Lower leg skin (tissue), 4 donors: ENCODE measurements at regions not wholly inside any gene's neighbourhood (a gene's known extent, or its start where the extent isn't known, plus 50 kb on each side); places are given as distances from the start of the nearest gene placed in this dataset.

Experiments
- DNase-seq, 2 donors: peaks; one replicate each; pipeline ENCODE4 v3.0.0-alpha.2; 2019; ENCODE audit warnings: low spot score in 2 of 2
- H3K4me3 ChIP-seq: fragments of 200-600 bp; sonication (generic); 2 replicates; pipeline ENCODE4 v1.5.1; 2017; ENCODE audit warnings: mild to moderate bottlenecking, low read depth; ENCODE audit not compliant: poor library complexity, severe bottlenecking
- POLR2A ChIP-seq, 2 donors: fragments of 450-650 bp; IDR thresholded peaks; one replicate each; pipeline ENCODE4 v1.6.1; 2016 to 2017; ENCODE audit warnings: antibody characterized with exemption in 2 of 2, mild to moderate bottlenecking in 1 of 2, moderate library complexity in 1 of 2
- WGBS, 2 donors: methylation state at CpG; one replicate each; pipeline ENCODE4 v1.1.5; 2018; 5-methylcytosine and 5-hydroxymethylcytosine counted together
- intact Hi-C: fragments of 100-400 bp; cut with DNase I; formaldehyde crosslinking; loops from one replicate; pipeline ENCODE4 v1.15.0; 2023; ENCODE audit warnings: low total_unique reads
- TF ChIP-seq, protein P1 (sequence below), 3 donors: fragments of 450-650 bp; IDR thresholded peaks; one replicate each; pipeline ENCODE4 v1.5.1; 2016; ENCODE audit warnings: antibody characterized with exemption in 3 of 3, mild to moderate bottlenecking in 3 of 3, moderate library complexity in 2 of 3

DNA sequence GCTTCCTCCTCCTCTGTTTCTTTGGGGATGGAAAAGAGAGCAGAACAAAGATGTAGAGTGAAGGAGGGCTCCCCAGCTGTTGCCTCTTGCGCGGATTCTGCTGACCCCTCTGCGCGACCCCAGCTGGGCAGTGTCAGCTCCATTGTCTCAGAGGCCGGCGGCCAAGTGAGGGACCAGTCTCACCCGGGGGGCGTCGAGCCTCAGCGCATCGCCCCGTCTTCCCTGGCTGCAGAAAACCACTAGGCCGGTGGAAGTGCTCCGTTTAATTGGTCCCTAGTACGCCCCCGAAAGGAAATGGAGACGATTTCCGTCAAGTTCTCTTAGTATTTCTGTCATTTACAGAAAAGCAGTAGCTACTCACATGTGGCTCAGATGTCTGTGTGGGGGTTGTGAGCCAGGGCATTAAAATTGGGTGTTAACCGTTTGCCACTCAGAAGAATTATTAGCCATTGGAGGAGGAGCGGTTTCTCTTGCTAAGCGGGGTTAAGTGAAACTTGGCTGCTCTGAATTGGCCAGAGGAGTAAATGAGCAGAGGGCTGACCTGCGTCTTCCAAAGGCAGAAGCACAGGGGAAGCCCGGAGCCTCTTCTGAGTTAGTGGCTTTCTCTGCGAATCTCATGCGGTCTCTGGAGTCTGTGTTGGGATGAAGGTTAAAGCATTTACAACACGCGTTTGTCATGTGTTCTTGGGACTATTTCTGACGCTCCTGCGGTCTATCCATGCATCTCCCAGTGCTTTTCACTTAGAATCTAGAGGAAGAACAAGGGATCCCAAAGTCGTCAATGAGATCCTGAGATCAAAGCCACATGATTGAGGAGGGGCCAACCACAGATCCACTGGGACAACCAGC, 132.8 kb upstream of the MYO16 start:
- TF ChIP-seq, protein P1, sequence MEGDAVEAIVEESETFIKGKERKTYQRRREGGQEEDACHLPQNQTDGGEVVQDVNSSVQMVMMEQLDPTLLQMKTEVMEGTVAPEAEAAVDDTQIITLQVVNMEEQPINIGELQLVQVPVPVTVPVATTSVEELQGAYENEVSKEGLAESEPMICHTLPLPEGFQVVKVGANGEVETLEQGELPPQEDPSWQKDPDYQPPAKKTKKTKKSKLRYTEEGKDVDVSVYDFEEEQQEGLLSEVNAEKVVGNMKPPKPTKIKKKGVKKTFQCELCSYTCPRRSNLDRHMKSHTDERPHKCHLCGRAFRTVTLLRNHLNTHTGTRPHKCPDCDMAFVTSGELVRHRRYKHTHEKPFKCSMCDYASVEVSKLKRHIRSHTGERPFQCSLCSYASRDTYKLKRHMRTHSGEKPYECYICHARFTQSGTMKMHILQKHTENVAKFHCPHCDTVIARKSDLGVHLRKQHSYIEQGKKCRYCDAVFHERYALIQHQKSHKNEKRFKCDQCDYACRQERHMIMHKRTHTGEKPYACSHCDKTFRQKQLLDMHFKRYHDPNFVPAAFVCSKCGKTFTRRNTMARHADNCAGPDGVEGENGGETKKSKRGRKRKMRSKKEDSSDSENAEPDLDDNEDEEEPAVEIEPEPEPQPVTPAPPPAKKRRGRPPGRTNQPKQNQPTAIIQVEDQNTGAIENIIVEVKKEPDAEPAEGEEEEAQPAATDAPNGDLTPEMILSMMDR (IDR thresholded peaks at IDR 0.05), result no peak
- no peak for TF ChIP-seq POLR2A (IDR thresholded peaks at IDR 0.05)
- H3K4me3 ChIP-seq, result no peak overlapping the region
- intact Hi-C loops, result no loop called here
- 4 to 6% methylated on average over 28 to 30 of the region's 30 CpGs for WGBS, 2 donors
- no peak for DNase-seq

DNA sequence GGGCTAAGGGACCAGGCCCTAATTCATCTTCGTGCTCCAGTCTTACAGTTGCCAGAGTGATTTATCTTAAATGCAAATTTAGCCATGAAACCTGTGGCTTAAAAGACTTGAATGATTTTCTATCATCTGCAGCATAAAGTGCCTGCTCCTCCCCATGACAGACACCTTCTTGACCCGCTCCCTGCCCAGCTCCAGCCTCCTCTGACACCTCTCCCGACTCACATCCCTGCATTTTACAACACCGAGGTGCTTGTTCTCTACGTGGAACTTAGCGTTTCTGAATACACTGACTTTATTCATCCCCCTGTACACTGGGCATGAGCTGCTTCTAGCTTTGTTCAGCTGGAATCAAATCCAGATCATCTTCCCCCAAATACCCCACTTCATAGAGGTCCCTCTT, 128.7 kb upstream of the MYO16 start:
- intact Hi-C loops, result no loop called here
- DNase-seq, result no peak
- WGBS, 2 donors, result 61 to 63% methylated on average over 6 of the region's 6 CpGs
- no peak for TF ChIP-seq POLR2A (IDR thresholded peaks at IDR 0.05)
- TF ChIP-seq, protein P1 (IDR thresholded peaks at IDR 0.05), result no peak
- H3K4me3 ChIP-seq, result no peak overlapping the region

DNA sequence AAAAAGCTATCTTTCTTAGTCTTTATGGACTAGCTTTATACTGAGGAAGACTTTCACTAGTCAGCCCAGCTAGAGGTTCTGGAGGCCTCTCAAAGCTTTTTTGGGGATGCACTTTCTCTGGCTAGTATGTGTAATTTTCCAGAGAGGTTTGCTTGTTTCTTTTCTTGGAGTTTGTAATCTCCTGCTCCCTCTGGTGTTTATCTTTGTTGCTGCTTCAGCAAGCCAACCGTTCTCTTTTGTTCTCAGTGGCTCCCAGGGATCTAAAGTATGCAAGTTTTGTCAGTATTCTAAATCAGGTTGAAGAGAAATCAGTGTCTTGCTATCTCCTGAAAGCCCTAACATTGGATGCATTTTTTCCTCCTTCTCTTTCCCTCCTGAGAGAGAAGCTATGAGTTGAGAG, 121.1 kb upstream of the MYO16 start:
- no peak for TF ChIP-seq POLR2A (IDR thresholded peaks at IDR 0.05)
- TF ChIP-seq, protein P1 (IDR thresholded peaks at IDR 0.05), result no peak
- no peak for DNase-seq
- no peak overlapping the region for H3K4me3 ChIP-seq
- WGBS, 2 donors, result 10 to 12% methylated on average over 1 of the region's 1 CpG
- intact Hi-C loops, result loop anchor here (5.0 kb wide), 1 partner anchor 699 kb away; no protein-coding TSS in a partner anchor

DNA sequence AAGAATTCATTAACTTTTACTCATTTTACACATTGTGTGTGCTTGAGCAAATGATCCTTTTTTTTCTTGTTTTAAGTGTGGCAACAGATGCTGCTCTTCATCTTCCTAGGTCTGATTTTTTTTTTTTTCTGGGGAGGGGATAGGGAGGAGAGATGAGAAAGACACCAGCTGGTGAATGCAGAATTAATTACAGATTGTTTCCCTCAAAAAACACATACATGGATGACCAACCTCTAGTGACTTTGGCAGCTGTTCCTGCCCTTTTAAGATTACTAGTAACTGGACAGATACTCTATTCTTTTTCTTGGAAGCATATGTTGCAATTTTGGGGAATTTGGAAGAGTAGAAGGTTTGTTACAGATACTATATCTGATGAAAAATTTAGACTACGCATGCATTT, 103.6 kb upstream of the MYO16 start:
- 89 to 95% methylated on average over 1 of the region's 1 CpG for WGBS, 2 donors
- DNase-seq, result no peak
- H3K4me3 ChIP-seq, result no peak overlapping the region
- TF ChIP-seq POLR2A (IDR thresholded peaks at IDR 0.05), result no peak
- TF ChIP-seq, protein P1 (IDR thresholded peaks at IDR 0.05), result no peak
- intact Hi-C loops, result no loop called here

DNA sequence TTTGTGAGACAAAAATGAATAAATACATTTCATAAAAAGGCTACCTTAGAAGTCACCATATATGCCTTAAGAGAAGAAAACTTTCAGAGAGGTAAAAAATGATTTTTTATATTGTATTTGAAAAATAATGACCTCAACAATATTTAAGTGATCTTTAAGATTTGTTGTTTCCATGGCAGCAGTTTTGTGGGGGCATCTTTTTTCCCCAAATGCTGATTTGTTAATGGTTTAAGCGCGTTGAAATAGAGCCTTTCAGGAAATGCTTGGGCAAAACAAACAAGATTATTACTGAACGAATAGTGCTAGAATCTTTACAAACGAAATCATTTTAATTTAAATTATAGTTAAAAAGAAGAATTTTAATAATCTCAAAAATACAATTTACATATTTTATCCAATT, 103.1 kb upstream of the MYO16 start:
- 83 to 86% methylated on average over 4 of the region's 4 CpGs for WGBS, 2 donors
- no peak for DNase-seq
- intact Hi-C loops, result no loop called here
- H3K4me3 ChIP-seq, result no peak overlapping the region
- TF ChIP-seq, protein P1 (IDR thresholded peaks at IDR 0.05), result no peak

DNA sequence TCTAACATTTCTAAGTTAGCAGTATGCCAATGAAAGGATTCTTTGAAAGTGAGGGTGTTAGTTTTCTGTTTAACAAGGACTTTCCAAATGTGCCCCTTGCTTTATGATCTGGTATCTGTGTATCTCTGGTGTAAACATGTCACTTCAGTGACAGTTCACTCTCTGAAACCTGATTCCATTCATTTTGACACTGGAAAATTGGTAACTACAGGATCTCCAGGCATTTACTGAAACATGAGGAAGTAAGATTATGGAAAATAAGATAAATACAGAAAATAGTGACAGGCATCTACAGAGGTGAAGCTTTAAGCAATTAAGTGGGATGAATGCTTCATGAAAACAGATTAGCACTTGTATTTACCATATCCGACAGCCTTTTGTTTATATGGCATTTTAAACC, 101.6 kb upstream of the MYO16 start:
- intact Hi-C loops, result no loop called here
- H3K4me3 ChIP-seq, result no peak overlapping the region
- WGBS, 2 donors, result 28 to 35% methylated on average over 1 of the region's 1 CpG
- no peak for TF ChIP-seq POLR2A (IDR thresholded peaks at IDR 0.05)
- TF ChIP-seq, protein P1 (IDR thresholded peaks at IDR 0.05), result no peak
- no peak for DNase-seq
